Adipose tissue (tissue), 3 donors: ENCODE measurements at regions not wholly inside any gene's neighbourhood (a gene's known extent, or its start where the extent isn't known, plus 50 kb on each side); places are given as distances from the start of the nearest gene placed in this dataset.

Source experiments
- H3K27ac ChIP-seq: one replicate; pipeline ENCODE4 v1.5.1; 2013; ENCODE audit warnings: low read depth, low read length
- WGBS, 3 donors: extraction: QIAGEN DNeasy Blood & Tissue Kit; methylation state at CpG; one replicate each; pipeline ENCODE4 v1.1.7; 2013; 5-methylcytosine and 5-hydroxymethylcytosine counted together
- donor health status: healthy with polysubstance abuse.
- donor health status: Bipolar disorder and iron deficiency.
- donor health status: healthy.

GRCh38 chr2:21501376-21502027 lies 377.7 kb downstream of the TDRD15 start:
- WGBS, 3 donors = 54 to 76% (median 74%) methylated on average over 5 of the region's 5 CpGs
- H3K27ac ChIP-seq = no peak overlapping the region

GRCh38 chr2:21515903-21516302 lies 392.1 kb downstream of the TDRD15 start:
- WGBS, 3 donors = 72 to 90% (median 83%) methylated on average over 1 of the region's 1 CpG

GRCh38 chr2:21519412-21519811 lies 395.6 kb downstream of the TDRD15 start:
- no peak overlapping the region for H3K27ac ChIP-seq
- 63 to 91% (median 88%) methylated on average over 1 of the region's 1 CpG for WGBS, 3 donors

More at GRCh38 chr2:21515903-21516302, 392.1 kb downstream of the TDRD15 start:
- H3K27ac ChIP-seq = no peak overlapping the region

GRCh38 chr2:21519821-21520220 lies 396.1 kb downstream of the TDRD15 start:
- no peak overlapping the region for H3K27ac ChIP-seq
- 56 to 75% (median 72%) methylated on average over 4 of the region's 4 CpGs for WGBS, 3 donors

GRCh38 chr2:21535826-21536225 lies 412.1 kb downstream of the TDRD15 start:
- H3K27ac ChIP-seq = no peak overlapping the region
- WGBS, 3 donors = 61 to 67% (median 62%) methylated on average over 4 of the region's 4 CpGs

GRCh38 chr2:21539685-21540084 lies 415.9 kb downstream of the TDRD15 start:
- no peak overlapping the region for H3K27ac ChIP-seq
- WGBS, 3 donors = 52 to 73% (median 65%) methylated on average over 2 of the region's 2 CpGs

- WGBS, 3 donors = 60 to 65% (median 64%) methylated on average over 2 of the region's 2 CpGs
Observed at GRCh38 chr2:21543630-21544029, 419.9 kb downstream of the TDRD15 start.

GRCh38 chr2:21544392-21544791 lies 420.6 kb downstream of the TDRD15 start:
- H3K27ac ChIP-seq = no peak overlapping the region
- WGBS, 3 donors = 42 to 83% (median 79%) methylated on average over 3 of the region's 3 CpGs

More at GRCh38 chr2:21543630-21544029, 419.9 kb downstream of the TDRD15 start:
- no peak overlapping the region for H3K27ac ChIP-seq

- H3K27ac ChIP-seq = no peak overlapping the region
Observed at GRCh38 chr2:21552981-21553380, 429.2 kb downstream of the TDRD15 start.

GRCh38 chr2:21559351-21559750 lies 435.6 kb downstream of the TDRD15 start:
- 72 to 76% (median 75%) methylated on average over 4 of the region's 4 CpGs for WGBS, 3 donors
- H3K27ac ChIP-seq = no peak overlapping the region

GRCh38 chr2:21561965-21562364 lies 438.2 kb downstream of the TDRD15 start:
- H3K27ac ChIP-seq = no peak overlapping the region
- WGBS, 3 donors = 0% methylated on average over 1 of the region's 1 CpG; no CpG with 5 or more reads in 1 of the 3 donors

- 17 to 50% (median 48%) methylated on average over 5 of the region's 5 CpGs for WGBS, 3 donors
- H3K27ac ChIP-seq = no peak overlapping the region
Observed at GRCh38 chr2:21567395-21567794, 443.6 kb downstream of the TDRD15 start.

- H3K27ac ChIP-seq = no peak overlapping the region
Observed at GRCh38 chr2:21571686-21572085, 447.9 kb downstream of the TDRD15 start.

- H3K27ac ChIP-seq = no peak overlapping the region
- WGBS, 3 donors = 88 to 94% (median 91%) methylated on average over 1 of the region's 1 CpG
Observed at GRCh38 chr2:21580391-21580790, 456.6 kb downstream of the TDRD15 start.

GRCh38 chr2:21585881-21586280 lies 462.1 kb downstream of the TDRD15 start:
- H3K27ac ChIP-seq = no peak overlapping the region

- WGBS, 3 donors = 72 to 81% (median 74%) methylated on average over 7 of the region's 7 CpGs
- H3K27ac ChIP-seq = no peak overlapping the region
Observed at GRCh38 chr2:21590026-21590690, 466.4 kb downstream of the TDRD15 start.

- WGBS, 3 donors = 53 to 90% (median 76%) methylated on average over 1 of the region's 1 CpG
- no peak overlapping the region for H3K27ac ChIP-seq
Observed at GRCh38 chr2:21591926-21592325, 468.2 kb downstream of the TDRD15 start.

- 19 to 79% (median 48%) methylated on average over 1 of the region's 1 CpG for WGBS, 3 donors
- no peak overlapping the region for H3K27ac ChIP-seq
Observed at GRCh38 chr2:21599417-21599816, 475.6 kb downstream of the TDRD15 start.

- 86 to 98% (median 87%) methylated on average over 2 of the region's 2 CpGs for WGBS, 3 donors
- no peak overlapping the region for H3K27ac ChIP-seq
Observed at GRCh38 chr2:21602789-21603188, 479.0 kb downstream of the TDRD15 start.

- 79 to 83% (median 82%) methylated on average over 6 of the region's 6 CpGs for WGBS, 3 donors
Observed at GRCh38 chr2:21607572-21607971, 483.8 kb downstream of the TDRD15 start.

More at GRCh38 chr2:21607572-21607971, 483.8 kb downstream of the TDRD15 start:
- no peak overlapping the region for H3K27ac ChIP-seq
